ENCODE measurements at regions not wholly inside any gene's neighbourhood (a gene's known extent, or its start where the extent isn't known, plus 50 kb on each side); places are given as distances from the start of the nearest gene placed in this dataset.
"Not testable (repeated sequence)": the region's sequence is repeated elsewhere in the genome, so short reads cannot be mapped to it uniquely, and the experiment has no call there.

DNA sequence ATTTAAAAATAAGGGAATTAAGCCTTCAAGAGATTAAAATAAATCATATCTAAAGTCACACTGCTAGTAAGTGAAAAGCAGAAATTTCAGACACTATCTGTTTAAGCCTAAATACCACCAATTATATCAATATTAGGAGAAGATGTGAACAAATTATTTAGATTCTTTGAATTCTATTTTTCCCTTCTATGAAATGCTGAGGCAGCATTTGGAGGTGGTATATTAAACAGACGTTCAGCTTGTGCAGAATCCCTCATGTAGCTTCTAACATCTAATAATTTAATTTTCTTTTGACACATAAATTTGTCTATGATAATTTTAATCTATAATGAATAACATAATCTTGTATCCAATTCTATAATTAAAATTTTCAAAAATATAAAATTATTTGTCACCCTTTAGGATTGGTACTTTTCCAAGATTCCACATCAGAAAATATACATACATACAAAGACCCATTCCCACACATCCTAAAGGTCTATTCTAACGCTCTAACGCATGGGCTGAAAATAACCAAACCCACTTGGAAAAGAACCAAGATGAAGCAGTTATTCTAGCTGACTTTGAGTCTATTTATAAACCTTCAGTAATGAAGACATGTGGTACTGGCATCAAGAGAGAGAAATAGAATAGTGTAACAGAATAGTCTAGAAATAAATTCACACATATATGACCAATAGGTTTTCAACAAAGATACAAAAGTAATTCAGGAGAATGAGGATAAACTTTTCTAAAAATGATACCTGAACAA is 751.8 kb downstream of the GALC start:
- no peak for DNase-seq (ENCODE audit: low spot score)

DNA sequence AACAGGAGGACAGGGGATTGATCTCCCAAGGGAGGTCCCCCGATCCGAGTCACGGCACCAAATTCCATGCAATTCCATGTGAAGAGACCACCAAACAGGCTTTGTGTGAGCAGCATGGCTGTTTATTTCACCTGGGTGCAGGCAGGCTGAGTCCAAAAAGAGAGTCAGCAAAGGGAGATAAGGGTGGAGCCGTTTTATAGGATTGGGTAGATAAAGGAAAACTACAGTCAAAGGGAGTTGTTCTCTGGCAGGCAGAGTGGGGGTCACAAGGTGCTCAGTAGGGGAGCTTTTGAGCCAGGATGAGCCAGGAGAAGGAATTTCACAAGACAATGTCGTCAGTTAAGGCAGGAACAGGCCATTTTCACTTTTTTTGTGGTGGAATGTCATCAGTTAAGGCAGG is 752.7 kb downstream of the GALC start:
- DNase-seq (ENCODE audit: low spot score), result not testable (repeated sequence)

DNA sequence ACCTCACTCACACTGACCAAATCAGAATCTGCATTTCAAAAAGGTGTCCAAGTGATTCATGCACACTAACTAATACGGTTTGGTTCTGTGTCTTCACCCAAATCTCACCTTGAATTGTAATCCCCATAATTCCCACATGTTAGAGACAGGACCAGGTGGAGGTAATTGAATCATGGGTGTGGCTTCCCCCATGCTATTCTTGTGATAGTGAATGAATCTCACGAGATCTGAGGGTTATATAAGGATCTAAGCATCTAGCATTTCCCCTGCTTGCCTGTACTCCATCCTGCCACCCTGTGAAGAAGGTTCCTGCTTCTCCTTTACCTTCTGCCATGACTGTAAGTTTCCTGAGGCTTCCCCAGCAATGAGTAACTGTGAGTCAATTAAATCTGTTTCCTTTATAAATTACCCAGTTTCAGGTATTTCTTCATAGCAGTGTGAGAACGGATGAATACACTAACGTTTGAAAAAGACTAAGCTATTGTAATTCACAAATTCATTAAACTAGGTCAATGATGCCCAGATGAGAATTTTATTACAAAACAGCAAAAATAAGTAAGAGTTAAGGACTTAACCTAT is 759.1 kb downstream of the GALC start:
- DNase-seq (ENCODE audit: low spot score), result no peak

DNA sequence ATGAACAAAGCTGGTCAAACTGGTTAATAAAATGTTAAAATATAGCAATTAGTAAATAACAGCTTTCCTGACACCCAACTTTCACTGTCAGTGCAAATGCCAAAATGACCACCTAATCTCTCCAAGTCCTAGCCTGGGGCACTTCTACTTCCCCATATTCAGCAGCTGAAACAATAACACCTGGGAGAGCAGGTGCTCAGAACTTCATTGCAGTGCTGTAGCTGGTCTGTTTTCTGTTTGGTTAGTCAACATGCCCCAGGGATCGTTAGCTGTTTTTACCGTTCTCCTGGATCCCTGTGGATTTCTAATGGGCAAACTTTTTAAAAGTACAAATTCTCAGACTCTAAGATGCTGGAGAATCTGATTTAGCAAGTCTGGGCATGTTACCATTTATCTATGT is 759.7 kb downstream of the GALC start:
- DNase-seq (ENCODE audit: low spot score), result no peak

DNA sequence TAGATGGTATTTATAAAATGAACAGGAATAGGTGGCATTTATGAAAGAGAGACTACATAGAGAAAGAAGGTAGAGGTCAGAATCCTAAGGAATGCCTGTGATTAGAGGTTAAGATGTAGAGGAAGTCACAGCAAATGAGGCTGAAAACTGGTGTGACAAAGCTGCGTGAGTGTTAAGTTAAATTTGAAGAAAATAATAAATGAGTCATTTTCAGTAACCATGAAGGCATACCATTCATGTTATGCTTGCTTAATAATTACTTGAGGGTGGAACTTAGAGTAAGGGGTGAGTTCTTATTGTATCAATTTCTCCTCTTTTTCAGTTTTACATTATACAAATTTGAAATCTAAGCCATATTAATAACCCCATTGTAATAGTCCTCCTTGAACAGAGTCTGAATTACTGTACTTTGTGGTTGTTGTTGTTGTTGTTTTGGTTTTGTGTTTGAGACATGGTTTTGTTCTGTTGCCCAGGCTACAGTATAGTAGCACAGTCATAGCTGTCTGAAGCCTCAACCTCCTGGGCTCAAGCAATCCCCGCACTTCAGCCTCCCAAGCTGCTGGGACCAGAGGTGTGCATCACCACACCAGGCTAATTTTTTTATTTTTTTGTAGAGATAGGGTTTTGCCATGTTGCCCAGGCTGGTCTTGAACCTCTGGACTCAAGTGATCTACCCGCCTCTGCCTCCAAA is 761.5 kb downstream of the GALC start:
- no peak for DNase-seq (ENCODE audit: low spot score)

DNA sequence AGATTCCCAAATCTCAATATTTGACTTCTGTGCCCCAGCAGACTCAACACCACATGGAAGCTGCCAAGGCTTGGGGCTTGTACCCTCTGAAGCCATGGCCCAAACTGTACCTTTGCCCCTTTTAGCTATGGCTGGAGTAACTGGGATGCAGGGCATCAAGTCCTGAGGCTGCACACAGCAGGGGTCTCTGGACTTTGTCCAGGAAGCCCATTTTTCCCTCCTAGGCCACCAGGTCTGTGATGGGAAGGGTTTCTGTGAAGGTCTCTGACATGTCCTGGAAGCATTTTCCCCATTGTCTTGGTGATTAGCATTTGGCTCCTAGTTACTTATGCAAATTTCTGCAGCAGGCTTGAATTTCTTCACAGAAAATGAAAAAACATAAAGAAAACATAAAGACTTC is 762.3 kb downstream of the GALC start:
- no peak for DNase-seq (ENCODE audit: low spot score)

DNA sequence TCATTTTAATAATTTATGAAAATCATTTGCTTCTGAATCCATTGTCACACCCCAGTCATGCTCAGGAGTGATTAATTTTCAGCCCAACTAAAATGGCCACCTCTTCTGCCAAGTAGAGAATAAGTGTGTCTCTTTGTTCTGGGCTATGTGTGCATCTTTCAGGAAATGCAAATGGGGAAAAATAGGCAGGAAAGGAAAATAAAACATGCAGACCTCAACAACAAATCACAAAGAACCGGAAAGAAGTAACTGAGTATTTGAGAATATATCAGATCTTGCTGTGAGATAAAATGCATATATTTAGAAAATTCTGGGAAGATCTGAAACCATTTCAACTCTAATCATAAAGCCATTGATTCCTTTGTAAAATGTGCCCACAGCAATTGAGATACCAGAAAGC is 763.9 kb downstream of the GALC start:
- no peak for DNase-seq (ENCODE audit: low spot score)

DNA sequence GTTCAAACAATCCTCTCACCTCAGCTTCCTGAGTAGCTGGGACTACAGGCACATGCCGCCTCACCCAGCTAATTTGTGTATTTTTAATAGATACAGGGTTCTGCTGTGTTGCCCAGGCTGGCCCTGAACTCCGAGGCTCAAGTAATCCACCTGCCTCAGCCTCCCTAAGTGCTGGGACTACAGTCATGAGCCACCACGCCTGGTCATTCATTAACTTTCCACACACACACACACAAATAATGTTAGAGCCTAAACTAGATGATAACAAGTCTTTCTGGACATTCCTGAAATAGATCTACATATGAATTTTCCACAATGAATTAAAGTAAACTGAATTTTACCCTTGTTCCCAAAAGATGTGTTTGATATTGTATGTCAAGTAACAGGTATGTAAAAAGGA is 776.0 kb downstream of the GALC start:
- no peak for DNase-seq (ENCODE audit: low spot score)

DNA sequence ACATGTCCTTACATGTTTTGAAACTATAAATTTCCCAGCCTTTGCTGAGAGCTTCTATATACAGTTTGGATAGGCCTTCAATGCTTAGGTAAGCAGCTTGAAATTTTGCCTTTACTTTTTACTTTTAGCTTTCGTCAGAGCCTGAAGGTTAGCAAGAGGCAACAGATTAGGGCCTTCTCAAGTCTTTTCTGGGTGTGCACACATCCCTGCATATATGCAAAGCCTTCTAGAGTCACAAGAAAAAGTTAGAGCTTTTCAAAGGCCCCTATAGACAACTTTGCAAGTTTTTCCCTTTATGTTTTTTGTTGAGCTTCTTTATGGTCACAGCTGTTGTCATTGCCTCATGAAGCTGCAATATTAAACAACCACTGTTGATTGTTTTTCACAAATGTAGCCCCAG is 778.4 kb downstream of the GALC start:
- no peak for DNase-seq (ENCODE audit: low spot score)

DNA sequence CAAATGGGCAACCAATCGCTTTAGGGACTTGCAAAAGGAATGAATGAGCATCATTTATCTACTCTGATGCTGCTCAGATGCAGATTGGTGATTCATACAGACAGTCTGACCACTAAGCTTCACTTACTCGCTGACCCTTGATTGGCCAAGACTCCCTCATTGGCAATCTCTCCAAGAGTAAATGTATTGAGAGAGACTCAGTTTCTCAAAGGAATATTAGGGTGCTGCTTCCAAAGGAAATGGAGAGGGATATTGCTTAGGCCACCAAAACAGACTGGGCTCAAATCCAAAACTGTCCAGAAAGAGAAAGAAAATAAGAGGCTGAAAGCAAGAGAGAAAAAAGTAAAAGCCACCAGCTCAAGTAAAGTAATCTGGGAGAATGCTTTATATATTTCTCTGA is 785.2 kb downstream of the GALC start:
- DNase-seq (ENCODE audit: low spot score), result no peak

DNA sequence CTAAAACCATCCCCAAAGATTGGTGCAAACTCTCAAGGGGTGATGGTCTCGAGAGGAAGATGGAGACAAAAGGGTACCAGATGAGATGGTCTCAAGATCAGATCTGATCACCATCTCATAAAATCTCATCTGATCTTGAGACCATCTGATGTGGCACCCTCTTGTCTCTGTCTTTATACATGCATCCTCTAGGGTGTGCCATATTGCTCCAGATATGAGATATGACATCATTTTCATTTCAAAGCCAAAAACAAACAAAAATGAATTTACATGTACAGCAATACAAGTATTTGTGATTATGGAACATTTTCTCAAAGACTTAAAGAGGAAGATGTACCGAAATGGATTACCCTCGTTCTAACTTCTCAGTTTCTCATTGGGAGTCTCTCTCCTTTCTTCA is 787.2 kb downstream of the GALC start:
- no peak for DNase-seq (ENCODE audit: low spot score)

DNA sequence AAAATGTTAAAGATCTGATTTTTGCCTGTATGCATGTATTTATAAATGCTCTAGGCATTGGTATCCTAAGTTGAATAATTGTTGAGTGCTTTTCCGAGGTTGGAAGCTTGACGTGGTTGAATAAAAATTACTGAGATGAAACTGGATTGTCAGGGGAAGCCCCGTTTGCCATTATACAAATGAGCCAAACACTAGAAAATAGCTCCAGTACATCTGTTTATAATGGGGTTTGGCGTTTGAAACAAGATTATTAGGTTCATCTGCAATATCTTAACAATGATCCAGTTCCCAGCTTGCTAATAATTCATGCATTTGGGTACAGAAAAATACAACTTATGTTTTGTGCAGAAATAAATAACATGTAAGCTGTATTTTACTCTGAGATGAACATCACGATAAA is 789.6 kb downstream of the GALC start:
- DNase-seq (ENCODE audit: low spot score), result no peak

DNA sequence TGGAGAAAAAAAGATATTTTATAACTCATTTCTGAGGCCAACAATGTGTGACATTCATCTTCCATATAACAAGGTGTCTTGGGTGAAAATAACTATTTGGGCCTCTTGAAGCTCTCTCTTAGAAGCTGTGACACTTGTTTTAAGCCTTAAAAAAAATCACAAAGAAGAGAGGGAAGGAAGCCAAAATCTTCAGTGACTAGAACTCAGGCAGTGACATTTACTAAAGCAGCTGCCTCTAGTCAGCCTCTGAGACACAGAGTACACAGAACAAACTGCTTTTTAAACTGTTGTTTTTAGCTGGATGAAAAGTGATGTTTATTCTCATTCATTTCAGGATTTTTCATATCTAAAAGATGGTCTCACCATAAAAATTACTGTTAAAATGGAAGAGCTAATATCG is 793.6 kb downstream of the GALC start:
- DNase-seq (ENCODE audit: low spot score), result no peak

DNA sequence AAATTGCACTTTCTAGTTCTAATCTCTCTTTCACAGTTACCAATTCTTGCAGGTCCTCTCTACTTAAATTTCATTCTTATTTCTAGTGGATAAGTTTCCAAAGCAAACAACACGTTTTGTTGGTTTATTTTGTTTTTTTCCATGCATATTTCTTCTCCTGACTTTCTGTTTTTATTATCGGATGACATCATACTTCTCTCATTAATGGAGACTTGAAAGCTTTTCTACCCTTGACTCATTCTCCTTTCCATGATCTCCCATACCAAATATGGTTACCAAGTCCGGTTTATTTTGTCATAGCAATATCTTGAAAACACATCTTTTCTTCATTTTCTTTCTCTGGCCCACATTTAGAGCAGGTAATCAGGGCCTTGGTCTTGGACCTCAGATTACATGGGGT is 796.5 kb downstream of the GALC start:
- no peak for DNase-seq (ENCODE audit: low spot score)

DNA sequence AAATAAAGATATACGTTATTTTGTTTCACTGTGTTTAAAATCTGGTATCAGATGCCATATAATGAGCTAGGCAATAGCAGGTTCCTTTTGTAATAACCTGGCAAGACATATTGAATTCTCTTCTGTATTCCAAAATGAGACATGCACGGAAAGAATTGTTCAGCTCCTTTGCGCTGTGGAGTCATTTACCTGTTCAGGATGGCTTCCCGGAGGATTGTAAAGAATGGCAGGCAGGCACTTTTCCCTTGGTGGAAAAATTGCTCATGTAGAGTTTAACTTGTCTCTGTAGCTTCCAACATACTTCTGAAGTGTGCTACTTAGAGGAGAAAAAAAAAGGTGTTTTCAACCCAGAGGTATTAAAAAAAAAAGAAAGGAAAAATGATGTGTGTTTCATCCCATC is 805.2 kb downstream of the GALC start:
- no peak for DNase-seq (ENCODE audit: low spot score)

DNA sequence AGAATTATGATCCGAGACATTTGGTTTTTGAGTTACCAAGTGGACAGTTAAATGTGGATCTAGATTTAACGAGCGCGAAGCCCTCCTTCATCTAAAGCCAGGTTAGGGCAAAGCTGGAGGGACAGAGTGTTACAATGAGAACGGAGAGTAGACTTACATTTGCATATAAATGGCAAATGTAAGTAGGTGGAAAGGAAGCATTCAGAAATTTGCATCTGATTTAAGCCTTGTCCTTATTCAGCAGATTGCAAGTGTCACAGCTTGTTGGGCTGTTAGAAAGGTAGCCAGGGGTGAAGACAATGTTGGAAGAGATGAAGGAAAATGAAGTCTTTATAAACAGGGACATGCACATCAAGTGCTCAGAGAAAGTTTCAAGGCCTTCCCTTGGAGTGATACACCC is 806.2 kb downstream of the GALC start:
- no peak for DNase-seq (ENCODE audit: low spot score)

DNA sequence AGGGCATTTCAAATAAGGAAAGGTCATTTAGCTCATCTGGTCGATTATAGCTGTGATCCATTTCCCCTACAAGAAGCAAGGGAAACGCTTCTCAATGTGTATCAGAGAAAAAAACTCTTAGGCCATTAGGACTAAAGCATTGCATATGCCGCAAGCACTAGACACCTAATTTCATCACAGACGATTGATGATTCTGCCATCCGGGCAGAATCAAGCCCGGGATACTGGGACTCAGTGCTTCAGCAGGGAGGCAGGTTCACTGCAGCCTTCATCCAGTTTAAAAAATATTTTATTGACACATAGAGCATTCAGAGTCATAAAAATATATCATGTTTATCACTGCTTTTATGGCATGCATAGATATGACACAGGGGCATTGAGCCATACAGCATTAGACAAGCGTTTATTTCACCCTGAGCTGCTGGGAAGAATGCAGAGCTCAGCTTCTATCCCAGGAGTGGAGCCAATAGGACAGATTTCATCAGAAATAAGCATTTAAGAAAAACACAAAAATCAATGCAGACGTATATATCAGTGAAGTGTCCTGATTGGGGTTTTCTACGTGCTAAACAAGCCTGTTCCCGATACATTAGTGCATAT is 806.9 kb downstream of the GALC start:
- DNase-seq (ENCODE audit: low spot score), result no peak

DNA sequence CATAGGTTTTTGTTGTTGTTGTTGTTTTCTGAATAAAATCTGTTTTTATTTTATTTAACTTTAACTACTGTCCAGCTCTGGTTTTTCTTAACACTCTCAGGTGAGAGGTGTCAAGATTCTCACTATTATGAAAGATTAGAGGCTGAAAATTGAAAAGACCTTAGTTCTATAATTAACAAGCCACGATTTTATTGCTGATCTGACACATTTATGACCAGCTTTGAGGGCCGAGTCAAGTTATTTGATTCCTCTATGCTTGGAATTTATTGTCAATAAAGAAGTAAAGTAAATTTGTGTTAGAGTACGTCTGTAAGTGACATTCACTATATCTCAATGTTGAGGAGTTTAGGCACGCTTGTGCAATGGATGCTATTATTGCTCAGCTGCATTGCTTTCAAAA is 808.8 kb downstream of the GALC start:
- no peak for DNase-seq (ENCODE audit: low spot score)

DNA sequence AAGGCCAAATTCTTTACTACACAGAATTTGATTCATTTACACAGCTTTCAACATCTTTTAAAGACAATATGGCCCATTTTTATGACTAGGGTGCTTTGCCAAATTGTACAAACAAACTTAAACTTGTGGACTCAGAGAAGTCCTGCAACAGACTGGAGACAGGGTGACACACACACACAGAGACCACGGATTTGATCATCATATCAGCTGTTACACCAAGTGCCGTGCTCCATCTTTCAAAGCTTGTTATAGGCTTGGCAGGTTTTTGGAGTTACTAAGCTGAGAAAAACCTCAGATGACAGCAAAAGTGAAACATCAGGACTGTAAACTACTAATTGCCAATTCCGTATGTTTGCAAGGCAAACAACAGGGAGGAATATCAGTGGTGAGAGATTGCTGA is 811.7 kb downstream of the GALC start:
- no peak for DNase-seq (ENCODE audit: low spot score)

DNA sequence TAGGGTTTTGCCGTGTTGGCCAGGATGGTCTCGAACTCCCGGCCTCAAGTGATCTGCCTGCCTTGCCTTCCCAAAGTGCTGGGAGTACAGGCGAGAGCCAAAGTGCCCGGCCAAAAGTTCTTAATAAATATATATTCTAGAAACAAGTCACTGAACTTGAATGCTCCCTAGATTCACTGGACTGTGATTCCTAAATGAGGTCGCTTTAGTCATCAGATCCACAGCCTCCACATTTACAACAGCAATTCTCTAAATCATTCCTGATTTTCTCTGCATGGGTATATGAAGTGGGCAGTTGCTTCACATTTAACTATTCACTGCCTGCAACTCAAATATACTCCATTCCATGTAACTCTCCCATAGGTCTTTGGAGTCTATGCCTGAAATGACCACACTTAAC is 813.0 kb downstream of the GALC start:
- no peak for DNase-seq (ENCODE audit: low spot score)

DNA sequence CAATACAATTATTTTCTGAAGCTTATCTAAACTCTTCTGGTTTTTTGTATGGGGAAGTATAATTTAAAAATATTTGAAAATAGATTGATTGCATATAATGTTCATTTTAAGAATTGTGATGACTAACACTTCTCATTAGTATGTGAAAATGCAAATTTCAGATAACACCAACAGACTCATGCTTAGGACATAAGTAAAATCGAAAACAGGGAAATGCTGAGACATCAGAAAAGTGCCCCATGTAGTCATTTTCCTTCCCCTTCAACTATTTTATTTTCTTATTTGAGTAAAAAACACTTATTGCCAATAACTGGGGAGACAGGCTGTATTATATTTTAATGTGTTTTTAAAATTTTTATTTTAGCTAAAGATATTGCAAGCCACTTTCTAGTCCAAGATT is 814.7 kb downstream of the GALC start:
- no peak for DNase-seq (ENCODE audit: low spot score)

DNA sequence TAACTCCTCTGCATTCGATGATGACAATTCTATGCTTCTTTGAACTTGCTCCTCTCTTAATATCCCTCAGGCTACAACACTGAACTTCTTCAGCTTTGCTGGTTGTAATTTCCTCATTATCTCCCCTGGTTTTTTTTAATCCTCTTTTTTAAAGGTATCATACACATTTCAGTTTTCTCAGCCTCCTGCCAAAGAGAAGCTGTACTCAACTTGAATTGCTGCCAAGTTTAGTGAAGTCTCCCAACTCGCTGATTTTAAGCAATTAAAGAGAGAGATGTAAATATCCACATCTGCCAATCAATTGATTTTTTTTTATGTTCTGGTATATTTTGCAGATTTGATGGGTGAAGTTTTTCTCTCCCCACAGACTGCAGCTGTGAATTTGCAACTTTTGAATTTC is 817.8 kb downstream of the GALC start:
- DNase-seq (ENCODE audit: low spot score), result no peak

DNA sequence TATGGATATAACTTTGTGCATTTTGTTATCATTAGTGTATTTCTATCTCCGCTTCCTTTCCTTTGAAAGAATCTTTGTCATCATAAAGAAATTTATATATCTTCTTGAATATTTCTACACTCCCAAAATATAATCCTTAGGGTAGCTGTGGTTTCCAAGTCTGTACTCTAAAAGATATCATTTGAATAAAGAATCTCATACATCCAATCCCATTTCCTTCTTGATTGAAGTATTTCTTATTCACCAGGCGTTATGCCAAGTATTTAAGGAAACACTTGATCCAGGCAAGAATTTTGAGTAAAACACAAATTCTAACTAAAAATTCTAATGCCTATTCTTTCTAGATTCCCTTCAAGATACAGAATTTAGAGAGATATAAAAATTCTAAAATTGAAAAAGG is 821.8 kb downstream of the GALC start:
- DNase-seq (ENCODE audit: low spot score), result no peak
